ENCODE measurements at regions not wholly inside any gene's neighbourhood (a gene's known extent, or its start where the extent isn't known, plus 50 kb on each side); places are given as distances from the start of the nearest gene placed in this dataset.

GRCh38 chr16:8519179-8519578 is 71.1 kb downstream of the TMEM114 start:
- no peak for TF ChIP-seq CTCF (IDR thresholded peaks at IDR 0.05)
- TF ChIP-seq POLR2A (IDR thresholded peaks at IDR 0.05; ENCODE audit: low read depth), result no peak
- TF ChIP-seq POLR2AphosphoS5 (IDR thresholded peaks at IDR 0.05), result no peak

All from esophagus muscularis mucosa (tissue), 3 donors.